HCT116 (cell line): ENCODE measurements at regions not wholly inside any gene's neighbourhood (a gene's known extent, or its start where the extent isn't known, plus 50 kb on each side); places are given as distances from the start of the nearest gene placed in this dataset.

Source experiments
- ATAC-seq: fragments of 200-7000 bp; cut with Tn5 transposase; 2 replicates; pipeline ENCODE4 v1.9.1; 2020; ENCODE audit warnings: mild to moderate bottlenecking, moderate library complexity
- BruUV-seq: library from RNA; stranded (reverse); fragments of 400-500 nt; replicated peaks from 2 replicates; lab custom pipeline; 2021; lab: Mats Ljungman, UMichigan
- CTCF ChIA-PET: fragments of 300-600 bp; sonication (Branson Sonifier 250); formaldehyde crosslinking; loops from one replicate; lab custom pipeline; 2021; ENCODE audit warnings: antibody characterized with exemption; lab: Charles Lee
- POLR2A ChIA-PET: fragments of 300-600, 350-600 bp; sonication (Branson Sonifier 250); formaldehyde crosslinking; loops from one replicate; lab custom pipeline; 2021; ENCODE audit warnings: antibody characterized with exemption; lab: Charles Lee
- RAD21 ChIA-PET, 2 experiments: fragments of 300-600 bp; sonication (Branson Sonifier 250); formaldehyde crosslinking; loops; one replicate each; lab custom pipeline; 2023; ENCODE audit warnings: low total read pairs in 2 of 2; ENCODE audit not compliant: uncharacterized antibody in 2 of 2, unreplicated experiment in 2 of 2, low non-redundant PET in 1 of 2; lab: Charles Lee
- DNase-seq: peaks from one replicate; pipeline ENCODE4 v3.0.0-alpha.2; 2010; ENCODE audit warnings: low read depth, low spot score
- H2AFZ ChIP-seq: fragments of 200-600 bp; shearing (Covaris generic), sonication (generic); 2 replicates; pipeline ENCODE4 v1.6.1; 2017; ENCODE audit warnings: low read depth, mixed run types, mixed read lengths, antibody characterized with exemption, low read length; ENCODE audit not compliant: poor library complexity, severe bottlenecking
- H3K27ac ChIP-seq: 2 replicates; pipeline ENCODE4 v1.5.1; 2012; ENCODE audit warnings: low read depth, low read length
- H3K27me3 ChIP-seq: fragments of 200-600 bp; sonication (generic); 2 replicates; pipeline ENCODE4 v1.6.1; 2016; ENCODE audit warnings: mixed run types, low read length, mixed read lengths; ENCODE audit not compliant: insufficient read depth
- H3K36me3 ChIP-seq, 2 experiments: fragments of 200-500 bp in 1 of 2; fragments of 200-600 bp in 1 of 2; sonication (Bioruptor generic) in 1 of 2; sonication (generic) in 1 of 2; 2 replicates each; pipeline versions ENCODE4 v1.5.1 to v1.6.1; 2014 to 2016; ENCODE audit warnings: low read length in 2 of 2, inconsistent platforms in 1 of 2, mixed read lengths in 1 of 2, mixed run types in 1 of 2; ENCODE audit not compliant: insufficient read depth in 2 of 2, control insufficient read depth in 1 of 2
- H3K4me1 ChIP-seq, 2 experiments: fragments of 200-600 bp in 1 of 2; sonication (generic) in 1 of 2; 2 replicates each; pipeline versions ENCODE4 v1.5.1 to v1.6.1; 2012 to 2017; ENCODE audit warnings: low read length in 2 of 2, inconsistent platforms in 1 of 2, mild to moderate bottlenecking in 1 of 2, mixed read lengths in 1 of 2, mixed run types in 1 of 2, moderate library complexity in 1 of 2; ENCODE audit not compliant: insufficient read depth in 2 of 2, control insufficient read depth in 1 of 2
- H3K4me2 ChIP-seq: fragments of 200-600 bp; sonication (generic); 2 replicates; pipeline ENCODE4 v1.6.1; 2017; ENCODE audit warnings: mixed run types, low read length, mixed read lengths
- H3K4me3 ChIP-seq, 2 experiments: fragments of 200-600 bp in 1 of 2; sonication (generic) in 1 of 2; replicated peaks in 1 of 2; 2 replicates each; pipeline ENCODE4 v1.5.1; 2011 to 2016; ENCODE audit warnings: low read length in 2 of 2, control low read depth in 1 of 2, low read depth in 1 of 2, mild to moderate bottlenecking in 1 of 2, mixed read lengths in 1 of 2, mixed run types in 1 of 2
- H3K79me2 ChIP-seq: fragments of 200-600 bp; sonication (generic); 2 replicates; pipeline ENCODE4 v1.6.1; 2017; ENCODE audit warnings: mild to moderate bottlenecking, mixed run types, low read length, moderate library complexity, mixed read lengths; ENCODE audit not compliant: insufficient read depth
- H3K9ac ChIP-seq: fragments of 200-600 bp; sonication (generic); 2 replicates; pipeline ENCODE4 v1.6.1; 2016; ENCODE audit warnings: low read length, mixed read lengths
- H3K9me2 ChIP-seq: fragments of 200-600 bp; sonication (generic), shearing (Covaris generic); 2 replicates; pipeline ENCODE4 v1.6.1; 2017; ENCODE audit warnings: mixed run types, mild to moderate bottlenecking, moderate library complexity; ENCODE audit not compliant: insufficient read depth
- H3K9me3 ChIP-seq, 2 experiments: fragments of 200-500 bp in 1 of 2; fragments of 200-600 bp in 1 of 2; sonication (Bioruptor generic) in 1 of 2; sonication (generic) in 1 of 2; 2 replicates each; pipeline ENCODE4 v1.6.1; 2014 to 2017; ENCODE audit warnings: low read length in 2 of 2, mixed read lengths in 2 of 2, inconsistent platforms in 1 of 2, low read depth in 1 of 2, mild to moderate bottlenecking in 1 of 2, mixed run types in 1 of 2, moderate library complexity in 1 of 2; ENCODE audit not compliant: control insufficient read depth in 1 of 2, insufficient read depth in 1 of 2
- H4K20me1 ChIP-seq: fragments of 200-600 bp; sonication (generic), shearing (Covaris generic); 2 replicates; pipeline ENCODE4 v1.6.1; 2017; ENCODE audit warnings: mixed run types, mild to moderate bottlenecking, moderate library complexity; ENCODE audit not compliant: insufficient read depth
- ATF3 ChIP-seq: IDR thresholded peaks from 2 replicates; pipeline ENCODE4 v1.6.1; 2012
- CBX3 ChIP-seq: IDR thresholded peaks from 2 replicates; pipeline ENCODE4 v1.6.1; 2012; ENCODE audit warnings: low read depth
- CEBPB ChIP-seq: IDR thresholded peaks from 2 replicates; pipeline ENCODE4 v1.6.1; 2012; ENCODE audit warnings: low read depth
- EGR1 ChIP-seq: IDR thresholded peaks from 2 replicates; pipeline ENCODE4 v1.6.1; 2012; ENCODE audit warnings: low read depth
- ELF1 ChIP-seq: IDR thresholded peaks from 2 replicates; pipeline ENCODE4 v1.6.1; 2012; ENCODE audit warnings: low read depth, borderline replicate concordance
- EZH2phosphoT487 ChIP-seq: fragments of 200-600 bp; IDR thresholded peaks from 2 replicates; pipeline ENCODE4 v1.6.1; 2018; ENCODE audit warnings: antibody characterized with exemption, borderline replicate concordance
- FOSL1 ChIP-seq: IDR thresholded peaks from 2 replicates; pipeline ENCODE4 v1.6.1; 2012; ENCODE audit warnings: low read depth
- JUND ChIP-seq: IDR thresholded peaks from 2 replicates; pipeline ENCODE4 v1.6.1; 2012
- POLR2A ChIP-seq: IDR thresholded peaks from 2 replicates; pipeline ENCODE4 v1.7.0; 2011; ENCODE audit warnings: borderline replicate concordance; ENCODE audit not compliant: insufficient read depth, insufficient read length; ENCODE audit errors: extremely low read depth
- POLR2AphosphoS5 ChIP-seq: IDR thresholded peaks from 2 replicates; pipeline ENCODE4 v1.6.1; 2011; ENCODE audit warnings: mild to moderate bottlenecking, low read depth, low read length, moderate library complexity
- RAD21 ChIP-seq: IDR thresholded peaks from 2 replicates; pipeline ENCODE4 v1.6.1; 2012; ENCODE audit warnings: low read depth, mild to moderate bottlenecking
- REST ChIP-seq: IDR thresholded peaks from 2 replicates; pipeline ENCODE4 v1.6.1; 2012; ENCODE audit warnings: low read depth
- SP1 ChIP-seq: IDR thresholded peaks from 2 replicates; pipeline ENCODE4 v1.6.1; 2012; ENCODE audit warnings: low read depth
- SRF ChIP-seq: IDR thresholded peaks from 2 replicates; pipeline ENCODE4 v1.6.1; 2012; ENCODE audit warnings: low read depth
- TCF7L2 ChIP-seq: IDR thresholded peaks from 2 replicates; pipeline ENCODE4 v1.7.0; 2011; ENCODE audit warnings: borderline replicate concordance, inconsistent platforms; ENCODE audit not compliant: insufficient read depth, insufficient read length; ENCODE audit errors: extremely low read depth
- YY1 ChIP-seq: IDR thresholded peaks from 2 replicates; pipeline ENCODE4 v1.6.1; 2011; ENCODE audit warnings: low read length, low read depth, moderate library complexity, mild to moderate bottlenecking; ENCODE audit not compliant: insufficient replicate concordance; ENCODE audit errors: extremely low read depth
- intact Hi-C: fragments of 100-400 bp; cut with micrococcal nuclease; formaldehyde crosslinking; loops from 2 replicates; pipeline ENCODE4 v1.10.0; 2022

- POLR2A ChIA-PET: no interaction called here
- no peaks in the 10 kb centered on the region for H3K79me2 ChIP-seq
- no peak for DNase-seq
- no peak for TF ChIP-seq EZH2phosphoT487
- TF ChIP-seq TCF7L2: no peak
- TF ChIP-seq CBX3: no peak
- TF ChIP-seq POLR2A: no peak
- no peak for TF ChIP-seq FOSL1
- no peak for TF ChIP-seq YY1
- TF ChIP-seq ATF3: no peak
- TF ChIP-seq SRF: no peak
- TF ChIP-seq POLR2AphosphoS5: no peak
- no peak for TF ChIP-seq ELF1
- TF ChIP-seq REST: no peak
- TF ChIP-seq EGR1: no peak
- no peak for TF ChIP-seq SP1
- no peak for TF ChIP-seq JUND
- TF ChIP-seq RAD21: no peak
- no peak for TF ChIP-seq CEBPB
- H3K4me1 ChIP-seq: no peaks in the 10 kb centered on the region
- no peak overlapping the region for H3K9ac ChIP-seq
- H4K20me1 ChIP-seq: no peaks in the 10 kb centered on the region
- no peak overlapping the region for H2AFZ ChIP-seq
- H3K9me2 ChIP-seq: peaks cover 6% of the 10 kb centered on the region; the same call in 1 of the 2 replicates
- no peaks in the 10 kb centered on the region for H3K36me3 ChIP-seq
- no peaks in the 10 kb centered on the region for H3K9me3 ChIP-seq
- no peak overlapping the region for H3K4me3 ChIP-seq
- ATAC-seq: no peak
- no TSS peak for BruUV-seq
- RAD21 ChIA-PET: no interaction called here
- H3K27ac ChIP-seq: no peak overlapping the region
- H3K4me2 ChIP-seq: no peak overlapping the region
- intact Hi-C loops: no loop called here
- H3K27me3 ChIP-seq: no peaks in the 10 kb centered on the region
- CTCF ChIA-PET: no interaction called here
These were observed 315.0 kb upstream of the TFPI start for GRCh38 chr2:187869195-187869594.
